GM23338 (cell line): ENCODE measurements at regions not wholly inside any gene's neighbourhood (a gene's known extent, or its start where the extent isn't known, plus 50 kb on each side); places are given as distances from the start of the nearest gene placed in this dataset.

Experiments
- ATAC-seq: fragments of 200-7000 bp; cut with Tn5 transposase; 3 replicates; pipeline ENCODE4 v1.9.1; 2020
- DNase-seq: peaks from one replicate; pipeline ENCODE4 v3.0.0-alpha.2; 2015; ENCODE audit warnings: low spot score
- H2AFZ ChIP-seq: fragments of 200-600 bp; sonication (generic); 2 replicates; pipeline ENCODE4 v1.8.0; 2016; ENCODE audit warnings: antibody characterized with exemption, mild to moderate bottlenecking, moderate library complexity
- H3F3A ChIP-seq: fragments of 200-600 bp; sonication (generic); replicated peaks from 2 replicates; pipeline ENCODE4 v1.8.0; 2017; ENCODE audit warnings: antibody characterized with exemption, mixed run types, low read depth
- H3K27ac ChIP-seq: fragments of 200-600 bp; sonication (generic); 2 replicates; pipeline ENCODE4 v1.6.1; 2016; ENCODE audit warnings: low read depth
- H3K27me3 ChIP-seq: fragments of 200-600 bp; sonication (generic); 2 replicates; pipeline ENCODE4 v1.8.0; 2016; ENCODE audit warnings: mild to moderate bottlenecking, mixed run types, moderate library complexity; ENCODE audit not compliant: insufficient read depth
- H3K36me3 ChIP-seq: fragments of 200-600 bp; sonication (generic); 2 replicates; pipeline ENCODE4 v1.8.0; 2016; ENCODE audit warnings: mild to moderate bottlenecking; ENCODE audit not compliant: insufficient read depth
- H3K4me1 ChIP-seq: fragments of 200-600 bp; sonication (generic); 2 replicates; pipeline ENCODE4 v1.8.0; 2016; ENCODE audit warnings: mild to moderate bottlenecking, moderate library complexity; ENCODE audit not compliant: insufficient read depth
- H3K4me2 ChIP-seq: fragments of 200-600 bp; sonication (generic); 2 replicates; pipeline ENCODE4 v1.7.1; 2017; ENCODE audit warnings: mixed run types
- H3K4me3 ChIP-seq: fragments of 200-600 bp; sonication (generic); 2 replicates; pipeline ENCODE4 v1.6.1; 2016; ENCODE audit warnings: mixed run types
- H3K79me2 ChIP-seq: fragments of 200-600 bp; sonication (generic); replicated peaks from 2 replicates; pipeline ENCODE4 v1.8.0; 2017; ENCODE audit warnings: mild to moderate bottlenecking; ENCODE audit not compliant: insufficient read depth
- H3K9me2 ChIP-seq: fragments of 200-600 bp; sonication (generic); 2 replicates; pipeline ENCODE4 v1.8.0; 2017; ENCODE audit not compliant: insufficient read depth
- H4K20me1 ChIP-seq: fragments of 200-600 bp; sonication (generic); replicated peaks from 2 replicates; pipeline ENCODE4 v1.8.0; 2017; ENCODE audit warnings: mild to moderate bottlenecking; ENCODE audit not compliant: insufficient read depth
- H3K27ac Mint-ChIP-seq: 2 replicates; pipeline ENCODE4 v1.8.0; 2020; ENCODE audit warnings: inconsistent platforms, mild to moderate bottlenecking, moderate library complexity, mixed read lengths
- H3K27me3 Mint-ChIP-seq: 3 replicates; pipeline ENCODE4 v1.8.0; 2022; ENCODE audit warnings: low read depth, mild to moderate bottlenecking, moderate library complexity, mixed read lengths, inconsistent platforms; ENCODE audit not compliant: insufficient read depth, poor library complexity
- H3K36me3 Mint-ChIP-seq: 3 replicates; pipeline ENCODE4 v1.8.0; 2021; ENCODE audit warnings: low read depth, mild to moderate bottlenecking, inconsistent platforms, moderate library complexity, mixed read lengths
- H3K4me1 Mint-ChIP-seq: 3 replicates; pipeline ENCODE4 v1.8.0; 2020; ENCODE audit warnings: mild to moderate bottlenecking, inconsistent platforms, mixed read lengths
- H3K4me3 Mint-ChIP-seq: 3 replicates; pipeline ENCODE4 v1.8.0; 2021; ENCODE audit warnings: moderate library complexity, mild to moderate bottlenecking, inconsistent platforms, mixed read lengths
- H3K9me3 Mint-ChIP-seq: 3 replicates; pipeline ENCODE4 v1.8.0; 2020; ENCODE audit warnings: moderate library complexity, mild to moderate bottlenecking, inconsistent platforms, mixed read lengths
- CREB1 ChIP-seq: fragments of 250-450 bp; sonication (Bioruptor Pico); IDR thresholded peaks from 2 replicates; pipeline ENCODE4 v1.5.0; 2020; ENCODE audit warnings: low read depth, mild to moderate bottlenecking, moderate library complexity
- EZH2phosphoT487 ChIP-seq: fragments of 200-600 bp; sonication (generic); IDR thresholded peaks from one replicate; pipeline ENCODE4 v1.8.1; 2018; ENCODE audit warnings: antibody characterized with exemption; ENCODE audit not compliant: unreplicated experiment
- JUNB ChIP-seq: IDR thresholded peaks from one replicate; pipeline ENCODE4 v1.6.1; 2016; ENCODE audit warnings: antibody characterized with exemption; ENCODE audit not compliant: unreplicated experiment
- NANOG ChIP-seq: IDR thresholded peaks from 2 replicates; pipeline ENCODE4 v1.6.1; 2016; ENCODE audit warnings: antibody characterized with exemption, borderline replicate concordance
- ZNF114 ChIP-seq: fragments of 250-450 bp; sonication (Bioruptor Pico); IDR thresholded peaks from 2 replicates; pipeline ENCODE4 v1.5.0; 2020; ENCODE audit warnings: mild to moderate bottlenecking, moderate library complexity
- TF ChIP-seq, protein P1 (sequence below): IDR thresholded peaks from one replicate; pipeline ENCODE4 v1.6.1; 2018; ENCODE audit warnings: antibody characterized with exemption; ENCODE audit not compliant: unreplicated experiment
- TF ChIP-seq, protein P2 (sequence below), 2 experiments: fragments of 200-600 bp in 1 of 2; sonication (generic) in 1 of 2; conservative IDR thresholded peaks; 2 replicates each; pipeline versions ENCODE4 v1.5.1 to v1.6.1; 2016 to 2017; ENCODE audit warnings: antibody characterized with exemption in 2 of 2, low read depth in 2 of 2, mild to moderate bottlenecking in 2 of 2, moderate library complexity in 1 of 2
- TF ChIP-seq, protein P3 (sequence below): fragments of 250-450 bp; sonication (Bioruptor Pico); IDR thresholded peaks from 2 replicates; pipeline ENCODE4 v1.5.0; 2020; ENCODE audit warnings: mild to moderate bottlenecking, moderate library complexity
- TF ChIP-seq, protein P4 (sequence below): IDR thresholded peaks from 2 replicates; pipeline ENCODE4 v1.6.1; 2016; ENCODE audit warnings: antibody characterized with exemption

DNA sequence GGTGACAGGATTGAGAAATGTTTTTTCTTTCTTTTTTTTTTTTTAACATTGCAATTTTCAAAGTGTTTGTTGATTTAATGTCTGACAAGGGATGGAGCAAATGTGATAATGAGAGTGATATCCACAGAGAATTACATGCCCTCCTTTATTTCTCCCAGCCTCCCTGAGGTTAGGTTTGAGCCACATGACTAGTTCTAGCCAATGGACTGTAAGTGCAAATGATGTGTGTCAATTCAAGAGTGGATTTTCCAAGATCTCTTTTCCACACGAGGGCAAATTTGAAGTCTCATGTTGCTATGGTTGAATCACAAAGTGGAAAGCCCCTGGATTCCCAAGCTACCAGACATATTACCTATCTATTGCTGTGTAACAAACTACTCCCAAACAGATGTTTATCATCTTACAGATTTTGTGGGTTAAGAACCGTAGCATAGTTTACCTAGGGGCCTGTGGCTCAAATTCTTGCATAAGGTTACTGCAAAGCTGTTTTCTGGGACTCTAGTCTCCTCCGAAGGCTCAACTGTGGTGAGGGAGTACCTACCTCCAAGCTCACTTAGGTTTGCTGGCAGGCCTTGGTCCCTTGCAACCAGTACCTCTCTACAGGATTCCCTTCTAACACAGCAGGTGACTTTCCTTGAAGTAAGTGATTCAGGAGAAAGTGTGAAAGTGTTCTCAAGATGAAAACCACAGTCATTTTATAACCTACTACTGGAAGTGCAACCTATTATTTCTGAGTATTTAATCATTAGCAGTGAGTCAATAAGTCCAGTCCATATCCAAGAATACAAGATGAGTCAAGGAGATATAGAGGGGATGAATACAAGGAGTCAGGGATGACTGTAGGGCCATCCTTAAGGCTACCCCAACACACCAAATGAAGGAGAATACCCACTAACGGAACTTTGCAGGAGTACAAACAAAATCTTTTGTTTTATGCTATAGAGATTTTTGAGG, 533.6 kb downstream of the PTPRC start:
- DNase-seq = no peak
- Histone ChIP-seq H3F3A (no peaks in the 10 kb centered on the region), H3K36me3 (no peaks in the 10 kb centered on the region), H3K4me3 (no peak overlapping the region), H4K20me1 (no peaks in the 10 kb centered on the region), H3K4me1 (no peaks in the 10 kb centered on the region), H2AFZ (no peak overlapping the region), H3K27me3 (no peaks in the 10 kb centered on the region), H3K79me2 (no peaks in the 10 kb centered on the region), H3K9me2 (0 out of 2 replicates have a peak, but pooled peaks cover 5% of the 10 kb centered on the region), H3K27ac (no peak overlapping the region), H3K4me2 (no peak overlapping the region)
- Mint-ChIP-seq H3K36me3 (no peaks in the 10 kb centered on the region), H3K27me3 (no peaks in the 10 kb centered on the region), H3K9me3 (no peaks in the 10 kb centered on the region), H3K27ac (no peak overlapping the region), H3K4me1 (no peaks in the 10 kb centered on the region; the same call in 2 of the 3 replicates), H3K4me3 (no peak overlapping the region)
- no peak for TF ChIP-seq CREB1 (CRISPR knock-in tag)
- TF ChIP-seq, protein P1, sequence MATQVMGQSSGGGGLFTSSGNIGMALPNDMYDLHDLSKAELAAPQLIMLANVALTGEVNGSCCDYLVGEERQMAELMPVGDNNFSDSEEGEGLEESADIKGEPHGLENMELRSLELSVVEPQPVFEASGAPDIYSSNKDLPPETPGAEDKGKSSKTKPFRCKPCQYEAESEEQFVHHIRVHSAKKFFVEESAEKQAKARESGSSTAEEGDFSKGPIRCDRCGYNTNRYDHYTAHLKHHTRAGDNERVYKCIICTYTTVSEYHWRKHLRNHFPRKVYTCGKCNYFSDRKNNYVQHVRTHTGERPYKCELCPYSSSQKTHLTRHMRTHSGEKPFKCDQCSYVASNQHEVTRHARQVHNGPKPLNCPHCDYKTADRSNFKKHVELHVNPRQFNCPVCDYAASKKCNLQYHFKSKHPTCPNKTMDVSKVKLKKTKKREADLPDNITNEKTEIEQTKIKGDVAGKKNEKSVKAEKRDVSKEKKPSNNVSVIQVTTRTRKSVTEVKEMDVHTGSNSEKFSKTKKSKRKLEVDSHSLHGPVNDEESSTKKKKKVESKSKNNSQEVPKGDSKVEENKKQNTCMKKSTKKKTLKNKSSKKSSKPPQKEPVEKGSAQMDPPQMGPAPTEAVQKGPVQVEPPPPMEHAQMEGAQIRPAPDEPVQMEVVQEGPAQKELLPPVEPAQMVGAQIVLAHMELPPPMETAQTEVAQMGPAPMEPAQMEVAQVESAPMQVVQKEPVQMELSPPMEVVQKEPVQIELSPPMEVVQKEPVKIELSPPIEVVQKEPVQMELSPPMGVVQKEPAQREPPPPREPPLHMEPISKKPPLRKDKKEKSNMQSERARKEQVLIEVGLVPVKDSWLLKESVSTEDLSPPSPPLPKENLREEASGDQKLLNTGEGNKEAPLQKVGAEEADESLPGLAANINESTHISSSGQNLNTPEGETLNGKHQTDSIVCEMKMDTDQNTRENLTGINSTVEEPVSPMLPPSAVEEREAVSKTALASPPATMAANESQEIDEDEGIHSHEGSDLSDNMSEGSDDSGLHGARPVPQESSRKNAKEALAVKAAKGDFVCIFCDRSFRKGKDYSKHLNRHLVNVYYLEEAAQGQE = no peak
- TF ChIP-seq EZH2phosphoT487 = no peak
- TF ChIP-seq, protein P2, sequence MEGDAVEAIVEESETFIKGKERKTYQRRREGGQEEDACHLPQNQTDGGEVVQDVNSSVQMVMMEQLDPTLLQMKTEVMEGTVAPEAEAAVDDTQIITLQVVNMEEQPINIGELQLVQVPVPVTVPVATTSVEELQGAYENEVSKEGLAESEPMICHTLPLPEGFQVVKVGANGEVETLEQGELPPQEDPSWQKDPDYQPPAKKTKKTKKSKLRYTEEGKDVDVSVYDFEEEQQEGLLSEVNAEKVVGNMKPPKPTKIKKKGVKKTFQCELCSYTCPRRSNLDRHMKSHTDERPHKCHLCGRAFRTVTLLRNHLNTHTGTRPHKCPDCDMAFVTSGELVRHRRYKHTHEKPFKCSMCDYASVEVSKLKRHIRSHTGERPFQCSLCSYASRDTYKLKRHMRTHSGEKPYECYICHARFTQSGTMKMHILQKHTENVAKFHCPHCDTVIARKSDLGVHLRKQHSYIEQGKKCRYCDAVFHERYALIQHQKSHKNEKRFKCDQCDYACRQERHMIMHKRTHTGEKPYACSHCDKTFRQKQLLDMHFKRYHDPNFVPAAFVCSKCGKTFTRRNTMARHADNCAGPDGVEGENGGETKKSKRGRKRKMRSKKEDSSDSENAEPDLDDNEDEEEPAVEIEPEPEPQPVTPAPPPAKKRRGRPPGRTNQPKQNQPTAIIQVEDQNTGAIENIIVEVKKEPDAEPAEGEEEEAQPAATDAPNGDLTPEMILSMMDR (conservative IDR thresholded peaks at IDR 0.05; ENCODE audit: low read depth in 2 of 2) = no peak
- TF ChIP-seq, protein P3, sequence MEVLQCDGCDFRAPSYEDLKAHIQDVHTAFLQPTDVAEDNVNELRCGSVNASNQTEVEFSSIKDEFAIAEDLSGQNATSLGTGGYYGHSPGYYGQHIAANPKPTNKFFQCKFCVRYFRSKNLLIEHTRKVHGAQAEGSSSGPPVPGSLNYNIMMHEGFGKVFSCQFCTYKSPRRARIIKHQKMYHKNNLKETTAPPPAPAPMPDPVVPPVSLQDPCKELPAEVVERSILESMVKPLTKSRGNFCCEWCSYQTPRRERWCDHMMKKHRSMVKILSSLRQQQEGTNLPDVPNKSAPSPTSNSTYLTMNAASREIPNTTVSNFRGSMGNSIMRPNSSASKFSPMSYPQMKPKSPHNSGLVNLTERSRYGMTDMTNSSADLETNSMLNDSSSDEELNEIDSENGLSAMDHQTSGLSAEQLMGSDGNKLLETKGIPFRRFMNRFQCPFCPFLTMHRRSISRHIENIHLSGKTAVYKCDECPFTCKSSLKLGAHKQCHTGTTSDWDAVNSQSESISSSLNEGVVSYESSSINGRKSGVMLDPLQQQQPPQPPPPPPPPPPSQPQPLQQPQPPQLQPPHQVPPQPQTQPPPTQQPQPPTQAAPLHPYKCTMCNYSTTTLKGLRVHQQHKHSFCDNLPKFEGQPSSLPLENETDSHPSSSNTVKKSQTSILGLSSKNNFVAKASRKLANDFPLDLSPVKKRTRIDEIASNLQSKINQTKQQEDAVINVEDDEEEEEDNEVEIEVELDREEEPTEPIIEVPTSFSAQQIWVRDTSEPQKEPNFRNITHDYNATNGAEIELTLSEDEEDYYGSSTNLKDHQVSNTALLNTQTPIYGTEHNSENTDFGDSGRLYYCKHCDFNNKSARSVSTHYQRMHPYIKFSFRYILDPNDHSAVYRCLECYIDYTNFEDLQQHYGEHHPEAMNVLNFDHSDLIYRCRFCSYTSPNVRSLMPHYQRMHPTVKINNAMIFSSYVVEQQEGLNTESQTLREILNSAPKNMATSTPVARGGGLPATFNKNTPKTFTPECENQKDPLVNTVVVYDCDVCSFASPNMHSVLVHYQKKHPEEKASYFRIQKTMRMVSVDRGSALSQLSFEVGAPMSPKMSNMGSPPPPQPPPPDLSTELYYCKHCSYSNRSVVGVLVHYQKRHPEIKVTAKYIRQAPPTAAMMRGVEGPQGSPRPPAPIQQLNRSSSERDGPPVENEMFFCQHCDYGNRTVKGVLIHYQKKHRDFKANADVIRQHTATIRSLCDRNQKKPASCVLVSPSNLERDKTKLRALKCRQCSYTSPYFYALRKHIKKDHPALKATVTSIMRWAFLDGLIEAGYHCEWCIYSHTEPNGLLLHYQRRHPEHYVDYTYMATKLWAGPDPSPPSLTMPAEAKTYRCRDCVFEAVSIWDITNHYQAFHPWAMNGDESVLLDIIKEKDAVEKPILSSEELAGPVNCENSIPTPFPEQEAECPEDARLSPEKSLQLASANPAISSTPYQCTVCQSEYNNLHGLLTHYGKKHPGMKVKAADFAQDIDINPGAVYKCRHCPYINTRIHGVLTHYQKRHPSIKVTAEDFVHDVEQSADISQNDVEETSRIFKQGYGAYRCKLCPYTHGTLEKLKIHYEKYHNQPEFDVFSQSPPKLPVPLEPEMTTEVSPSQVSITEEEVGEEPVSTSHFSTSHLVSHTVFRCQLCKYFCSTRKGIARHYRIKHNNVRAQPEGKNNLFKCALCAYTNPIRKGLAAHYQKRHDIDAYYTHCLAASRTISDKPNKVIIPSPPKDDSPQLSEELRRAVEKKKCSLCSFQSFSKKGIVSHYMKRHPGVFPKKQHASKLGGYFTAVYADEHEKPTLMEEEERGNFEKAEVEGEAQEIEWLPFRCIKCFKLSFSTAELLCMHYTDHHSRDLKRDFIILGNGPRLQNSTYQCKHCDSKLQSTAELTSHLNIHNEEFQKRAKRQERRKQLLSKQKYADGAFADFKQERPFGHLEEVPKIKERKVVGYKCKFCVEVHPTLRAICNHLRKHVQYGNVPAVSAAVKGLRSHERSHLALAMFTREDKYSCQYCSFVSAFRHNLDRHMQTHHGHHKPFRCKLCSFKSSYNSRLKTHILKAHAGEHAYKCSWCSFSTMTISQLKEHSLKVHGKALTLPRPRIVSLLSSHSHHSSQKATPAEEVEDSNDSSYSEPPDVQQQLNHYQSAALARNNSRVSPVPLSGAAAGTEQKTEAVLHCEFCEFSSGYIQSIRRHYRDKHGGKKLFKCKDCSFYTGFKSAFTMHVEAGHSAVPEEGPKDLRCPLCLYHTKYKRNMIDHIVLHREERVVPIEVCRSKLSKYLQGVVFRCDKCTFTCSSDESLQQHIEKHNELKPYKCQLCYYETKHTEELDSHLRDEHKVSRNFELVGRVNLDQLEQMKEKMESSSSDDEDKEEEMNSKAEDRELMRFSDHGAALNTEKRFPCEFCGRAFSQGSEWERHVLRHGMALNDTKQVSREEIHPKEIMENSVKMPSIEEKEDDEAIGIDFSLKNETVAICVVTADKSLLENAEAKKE = no peak
- TF ChIP-seq, protein P4, sequence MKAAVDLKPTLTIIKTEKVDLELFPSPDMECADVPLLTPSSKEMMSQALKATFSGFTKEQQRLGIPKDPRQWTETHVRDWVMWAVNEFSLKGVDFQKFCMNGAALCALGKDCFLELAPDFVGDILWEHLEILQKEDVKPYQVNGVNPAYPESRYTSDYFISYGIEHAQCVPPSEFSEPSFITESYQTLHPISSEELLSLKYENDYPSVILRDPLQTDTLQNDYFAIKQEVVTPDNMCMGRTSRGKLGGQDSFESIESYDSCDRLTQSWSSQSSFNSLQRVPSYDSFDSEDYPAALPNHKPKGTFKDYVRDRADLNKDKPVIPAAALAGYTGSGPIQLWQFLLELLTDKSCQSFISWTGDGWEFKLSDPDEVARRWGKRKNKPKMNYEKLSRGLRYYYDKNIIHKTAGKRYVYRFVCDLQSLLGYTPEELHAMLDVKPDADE = no peak
- TF ChIP-seq JUNB = no peak
- TF ChIP-seq ZNF114 (CRISPR knock-in tag) = no peak
- TF ChIP-seq NANOG = no peak
- ATAC-seq = no peak
